GM12878 (cell line): ENCODE measurements at regions not wholly inside any gene's neighbourhood (a gene's known extent, or its start where the extent isn't known, plus 50 kb on each side); places are given as distances from the start of the nearest gene placed in this dataset.

Source experiments
- ATAC-seq: fragments of 200-7000 bp; cut with Tn5 transposase; 3 replicates; pipeline ENCODE4 v1.9.1; 2020; ENCODE audit warnings: mild to moderate bottlenecking, moderate library complexity
- BruUV-seq: library from RNA; stranded (reverse); fragments of 400-500 nt; replicated peaks from 2 replicates; lab custom pipeline; 2021; lab: Mats Ljungman, UMichigan
- CTCF ChIA-PET: fragments of 300-600 bp; sonication (Branson Sonifier 250); formaldehyde crosslinking; extraction: SDS; loops from one replicate; lab custom pipeline; 2021; ENCODE audit warnings: inconsistent platforms; lab: Yijun Ruan, JAX
- POLR2A ChIA-PET: fragments of 350-600 bp; formaldehyde crosslinking; extraction: SDS; loops from one replicate; lab custom pipeline; 2021; ENCODE audit warnings: inconsistent platforms; lab: Charles Lee
- RAD21 ChIA-PET: fragments of 300-600 bp; sonication (Branson Sonifier 250); formaldehyde crosslinking; loops from one replicate; lab custom pipeline; 2023; ENCODE audit warnings: antibody characterized with exemption; ENCODE audit not compliant: unreplicated experiment; lab: Charles Lee
- SMC1A ChIA-PET: fragments of 300-600 bp; sonication (Branson Sonifier 250); formaldehyde crosslinking; loops from one replicate; lab custom pipeline; 2023; ENCODE audit not compliant: unreplicated experiment, uncharacterized antibody; lab: Charles Lee
- DNase-seq: peaks from one replicate; pipeline ENCODE4 v3.0.0-alpha.2; 2011; ENCODE audit warnings: low read depth, low spot score
- FAIRE-seq: peaks from 3 replicates; lab custom pipeline; 2011; peaks lifted over from hg19 to GRCh38; lab: Jason Lieb, UNC
- H2AFZ ChIP-seq: 2 replicates; pipeline ENCODE4 v1.6.0; 2011; ENCODE audit warnings: low read depth, low read length, control low read depth; ENCODE audit not compliant: control insufficient read depth
- H3K27ac ChIP-seq: 2 replicates; pipeline ENCODE4 v1.5.1; 2011; ENCODE audit warnings: control low read depth; ENCODE audit not compliant: control insufficient read depth, insufficient read depth
- H3K27me3 ChIP-seq, 2 experiments: replicated peaks in 1 of 2; 2 replicates each; pipeline versions ENCODE4 v1.6.0 to v1.6.1; 2011; ENCODE audit warnings: low read length in 1 of 2; ENCODE audit not compliant: control insufficient read depth in 2 of 2, insufficient read depth in 2 of 2
- H3K36me3 ChIP-seq, 2 experiments: 2 replicates each; pipeline ENCODE4 v1.5.1; 2011; ENCODE audit warnings: low read length in 1 of 2; ENCODE audit not compliant: control insufficient read depth in 2 of 2, insufficient read depth in 2 of 2
- H3K4me1 ChIP-seq: 2 replicates; pipeline ENCODE4 v1.6.1; 2011; ENCODE audit warnings: mild to moderate bottlenecking, low read length, moderate library complexity, mixed read lengths; ENCODE audit not compliant: control insufficient read depth, insufficient read depth
- H3K4me2 ChIP-seq: 2 replicates; pipeline ENCODE4 v1.6.0; 2011; ENCODE audit warnings: control low read depth; ENCODE audit not compliant: control insufficient read depth, insufficient read depth
- H3K4me3 ChIP-seq: fragments of 200-600 bp; sonication (generic); 2 replicates; pipeline ENCODE4 v1.5.1; 2016
- H3K79me2 ChIP-seq: 2 replicates; pipeline ENCODE4 v1.6.0; 2011; ENCODE audit warnings: low read length; ENCODE audit not compliant: control insufficient read depth, insufficient read depth
- H3K9ac ChIP-seq: 2 replicates; pipeline ENCODE4 v1.8.0; 2011; ENCODE audit warnings: low read length, control low read depth, mixed read lengths; ENCODE audit not compliant: control insufficient read depth, insufficient read depth
- H3K9me3 ChIP-seq: replicated peaks from 3 replicates; pipeline ENCODE4 v1.5.1; 2011; ENCODE audit warnings: mild to moderate bottlenecking, low read length; ENCODE audit not compliant: control insufficient read depth, insufficient read depth
- H4K20me1 ChIP-seq: 2 replicates; pipeline ENCODE4 v1.6.0; 2011; ENCODE audit not compliant: control insufficient read depth, insufficient read depth
- ASH2L ChIP-seq: fragments of 300-600, 200-600 bp; sonication (generic); IDR thresholded peaks from 2 replicates; pipeline ENCODE4 v1.6.1; 2017; ENCODE audit warnings: low read depth, mild to moderate bottlenecking, borderline replicate concordance
- ATF2 ChIP-seq: IDR thresholded peaks from 2 replicates; pipeline ENCODE4 v1.6.1; 2012; ENCODE audit warnings: low read length, inconsistent platforms
- BMI1 ChIP-seq: fragments of 450-650 bp; IDR thresholded peaks from 2 replicates; pipeline ENCODE4 v1.6.1; 2016; ENCODE audit warnings: mild to moderate bottlenecking, moderate library complexity, borderline replicate concordance
- CEBPZ ChIP-seq: fragments of 150-350 bp; IDR thresholded peaks from 2 replicates; pipeline ENCODE4 v1.6.1; 2016; ENCODE audit warnings: low read depth, low read length
- KDM1A ChIP-seq: fragments of 200-600 bp; sonication (generic); IDR thresholded peaks from 2 replicates; pipeline ENCODE4 v1.6.1; 2016; ENCODE audit warnings: borderline replicate concordance
- KLF5 ChIP-seq: fragments of 450-650 bp; IDR thresholded peaks from 2 replicates; pipeline ENCODE4 v1.6.1; 2014; ENCODE audit warnings: mild to moderate bottlenecking; ENCODE audit not compliant: partially characterized antibody
- NFXL1 ChIP-seq: fragments of 450-650 bp; IDR thresholded peaks from 2 replicates; pipeline ENCODE4 v1.6.1; 2017; ENCODE audit warnings: antibody characterized with exemption, mild to moderate bottlenecking, borderline replicate concordance
- NFYB ChIP-seq: IDR thresholded peaks from 2 replicates; pipeline ENCODE4 v1.6.1; 2011; ENCODE audit warnings: low read depth, mild to moderate bottlenecking, low read length, improper control_type of control experiment, moderate library complexity; ENCODE audit not compliant: insufficient read depth
- PRDM15 ChIP-seq: fragments of 450-650 bp; formaldehyde crosslinking; IDR thresholded peaks from 2 replicates; pipeline ENCODE4 v1.4.0; 2020; ENCODE audit warnings: mild to moderate bottlenecking, moderate library complexity
- YBX1 ChIP-seq: fragments of 450-650 bp; IDR thresholded peaks from 2 replicates; pipeline ENCODE4 v1.6.1; 2016; ENCODE audit warnings: antibody characterized with exemption
- ZBTB33 ChIP-seq: fragments of 450-650 bp; IDR thresholded peaks from 2 replicates; pipeline ENCODE4 v1.6.1; 2017; ENCODE audit warnings: mild to moderate bottlenecking
- WGBS: methylation state at CpG from one replicate; pipeline ENCODE4 v1.1.6; 2016; ENCODE audit warnings: low lambda C conversion rate; ENCODE audit not compliant: insufficient replicate concordance, insufficient coverage; ENCODE audit errors: missing lambda C conversion rate; 5-methylcytosine and 5-hydroxymethylcytosine counted together
- in situ Hi-C: fragments of 300-500 bp; cut with MboI; formaldehyde crosslinking; loops from 9 replicates; pipeline ENCODE4 v1.14.3; 2018; ENCODE audit warnings: mixed read lengths
- intact Hi-C: fragments of 100-400 bp; cut with micrococcal nuclease; formaldehyde crosslinking; loops from one replicate; pipeline ENCODE4 v1.14.2; 2022; ENCODE audit not compliant: unreplicated experiment
- TF ChIP-seq, protein P1 (sequence below): IDR thresholded peaks from 2 replicates; pipeline ENCODE4 v1.6.1; 2011; ENCODE audit warnings: borderline replicate concordance, low read depth, mild to moderate bottlenecking, moderate library complexity, low read length; ENCODE audit not compliant: insufficient read depth, poor library complexity, severe bottlenecking

DNA sequence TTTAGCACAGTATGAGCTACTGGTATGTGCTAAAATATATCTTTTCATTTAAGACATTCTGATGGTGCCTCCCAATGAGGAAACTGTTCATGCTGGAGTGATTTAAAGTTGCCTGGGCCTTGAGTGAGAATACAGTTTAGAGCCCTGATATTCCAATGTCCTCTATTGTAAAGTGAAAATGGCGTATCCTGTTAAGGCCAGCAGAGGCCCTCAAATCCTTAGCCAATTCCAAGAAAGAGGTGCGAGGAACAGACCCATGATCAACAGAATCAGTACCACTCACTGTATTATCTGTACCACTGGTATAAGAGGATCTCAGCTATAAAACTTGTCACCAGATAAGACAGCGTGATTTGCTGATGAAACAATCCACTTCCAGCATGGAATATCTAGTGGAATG lies 273.1 kb upstream of the SLITRK5 start:
- Histone ChIP-seq H3K9me3 (no peaks in the 10 kb centered on the region), H3K79me2 (no peaks in the 10 kb centered on the region), H2AFZ (no peak overlapping the region), H3K9ac (no peak overlapping the region), H3K27me3 (no peaks in the 10 kb centered on the region), H3K4me2 (no peak overlapping the region), H3K4me1 (no peaks in the 10 kb centered on the region), H3K27ac (no peak overlapping the region), H4K20me1 (no peaks in the 10 kb centered on the region), H3K36me3 (no peaks in the 10 kb centered on the region), H3K4me3 (no peak overlapping the region)
- WGBS: 15% methylated on average over 3 of the region's 3 CpGs
- no peak for ATAC-seq
- CTCF ChIA-PET: interaction anchor here (0.7 to 1.6 kb wide), 3 partner anchors 10 to 118 kb away, joined by 3 to 5 read pairs (median 4); no protein-coding TSS in a partner anchor
- DNase-seq: no peak
- intact Hi-C loops (no loop called here), in situ Hi-C loops (no loop called here)
- FAIRE-seq: no peak
- RAD21 ChIA-PET: no interaction called here
- POLR2A ChIA-PET: no interaction called here
- SMC1A ChIA-PET: interaction anchor here (0.6 to 1.7 kb wide), 7 partner anchors 10 to 281 kb away, joined by 3 to 6 read pairs (median 3); no protein-coding TSS in a partner anchor
- no TSS peak for BruUV-seq
- no peak for TF ChIP-seq ZBTB33
- TF ChIP-seq YBX1: no peak
- no peak for TF ChIP-seq NFYB
- TF ChIP-seq KDM1A: no peak
- no peak for TF ChIP-seq NFXL1
- no peak for TF ChIP-seq ATF2
- TF ChIP-seq ASH2L: no peak
- no peak for TF ChIP-seq KLF5
- no peak for TF ChIP-seq BMI1
- no peak for TF ChIP-seq CEBPZ
- TF ChIP-seq, protein P1, sequence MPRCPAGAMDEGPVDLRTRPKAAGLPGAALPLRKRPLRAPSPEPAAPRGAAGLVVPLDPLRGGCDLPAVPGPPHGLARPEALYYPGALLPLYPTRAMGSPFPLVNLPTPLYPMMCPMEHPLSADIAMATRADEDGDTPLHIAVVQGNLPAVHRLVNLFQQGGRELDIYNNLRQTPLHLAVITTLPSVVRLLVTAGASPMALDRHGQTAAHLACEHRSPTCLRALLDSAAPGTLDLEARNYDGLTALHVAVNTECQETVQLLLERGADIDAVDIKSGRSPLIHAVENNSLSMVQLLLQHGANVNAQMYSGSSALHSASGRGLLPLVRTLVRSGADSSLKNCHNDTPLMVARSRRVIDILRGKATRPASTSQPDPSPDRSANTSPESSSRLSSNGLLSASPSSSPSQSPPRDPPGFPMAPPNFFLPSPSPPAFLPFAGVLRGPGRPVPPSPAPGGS: no peak
- no peak for TF ChIP-seq PRDM15 (CRISPR knock-in tag)
